ENCODE measurements at regions not wholly inside any gene's neighbourhood (a gene's known extent, or its start where the extent isn't known, plus 50 kb on each side); places are given as distances from the start of the nearest gene placed in this dataset.

GRCh38 chr2:66982766-66983165, 414.4 kb upstream of the ETAA1 start:
- TF ChIP-seq POLR2AphosphoS5 (IDR thresholded peaks at IDR 0.05; ENCODE audit: low read depth), result no peak
- no peak for TF ChIP-seq CTCF (IDR thresholded peaks at IDR 0.05; ENCODE audit: insufficient read depth, low read length)
- no peak for TF ChIP-seq SPI1 (IDR thresholded peaks at IDR 0.05; ENCODE audit: borderline replicate concordance, low read depth)
- no peak for TF ChIP-seq GABPA (IDR thresholded peaks at IDR 0.05; ENCODE audit: low read depth)
- TF ChIP-seq REST (IDR thresholded peaks at IDR 0.05; ENCODE audit: insufficient replicate concordance, low read depth), result no peak
- DNase-seq (ENCODE audit: low read depth in 1 of 2, low spot score in 1 of 2), result no peak
- Histone ChIP-seq H3K27me3 (ENCODE audit: insufficient read depth, poor library complexity, severe bottlenecking) (no peaks in the 10 kb centered on the region), H3K27ac (replicated peaks) (no peak overlapping the region), H3K4me3 (replicated peaks; ENCODE audit: insufficient read depth, low read length) (no peak overlapping the region)

- no peaks in the 10 kb centered on the region for H3K27me3 ChIP-seq (ENCODE audit: insufficient read depth, poor library complexity, severe bottlenecking)
- TF ChIP-seq CTCF (IDR thresholded peaks at IDR 0.05; ENCODE audit: insufficient read depth, low read length), result no peak
- no peak for TF ChIP-seq REST (IDR thresholded peaks at IDR 0.05; ENCODE audit: insufficient replicate concordance, low read depth)
- no peak for TF ChIP-seq POLR2AphosphoS5 (IDR thresholded peaks at IDR 0.05; ENCODE audit: low read depth)
- TF ChIP-seq SPI1 (IDR thresholded peaks at IDR 0.05; ENCODE audit: borderline replicate concordance, low read depth), result no peak
- no peak for TF ChIP-seq GABPA (IDR thresholded peaks at IDR 0.05; ENCODE audit: low read depth)
- no peak overlapping the region for H3K27ac ChIP-seq (replicated peaks)
- H3K4me3 ChIP-seq (replicated peaks; ENCODE audit: insufficient read depth, low read length), result no peak overlapping the region
- DNase-seq (ENCODE audit: low read depth in 1 of 2, low spot score in 1 of 2), result no peak
Measured at GRCh38 chr2:66984864-66985263, 412.3 kb upstream of the ETAA1 start.

- Histone ChIP-seq H3K27ac (replicated peaks) (no peak overlapping the region), H3K4me3 (replicated peaks; ENCODE audit: insufficient read depth, low read length) (no peak overlapping the region), H3K27me3 (ENCODE audit: insufficient read depth, poor library complexity, severe bottlenecking) (no peaks in the 10 kb centered on the region)
- DNase-seq (ENCODE audit: low read depth in 1 of 2, low spot score in 1 of 2), result no peak
- TF ChIP-seq CTCF (IDR thresholded peaks at IDR 0.05; ENCODE audit: insufficient read depth, low read length), result no peak
- TF ChIP-seq POLR2AphosphoS5 (IDR thresholded peaks at IDR 0.05; ENCODE audit: low read depth), result no peak
Measured at GRCh38 chr2:66985906-66986305, 411.2 kb upstream of the ETAA1 start.

- DNase-seq (ENCODE audit: low read depth in 1 of 2, low spot score in 1 of 2), result no peak
- Histone ChIP-seq H3K4me3 (replicated peaks; ENCODE audit: insufficient read depth, low read length) (no peak overlapping the region), H3K27ac (replicated peaks) (no peak overlapping the region), H3K27me3 (ENCODE audit: insufficient read depth, poor library complexity, severe bottlenecking) (no peaks in the 10 kb centered on the region)
- TF ChIP-seq POLR2AphosphoS5 (IDR thresholded peaks at IDR 0.05; ENCODE audit: low read depth) (no peak), CTCF (IDR thresholded peaks at IDR 0.05; ENCODE audit: insufficient read depth, low read length) (no peak)
Measured at GRCh38 chr2:66987733-66988132, 409.4 kb upstream of the ETAA1 start.
